GM13976 (cell line): ENCODE measurements at regions not wholly inside any gene's neighbourhood (a gene's known extent, or its start where the extent isn't known, plus 50 kb on each side); places are given as distances from the start of the nearest gene placed in this dataset.
A peak's percentile ranks its signal among the peaks of the same experiment; 100 is the strongest.

Experiments
- DNase-seq: peaks from one replicate; pipeline ENCODE4 v3.0.0; 2012; ENCODE audit warnings: low spot score
- CTCF ChIP-seq: IDR thresholded peaks from 2 replicates; pipeline ENCODE4 v1.5.1; 2012; ENCODE audit warnings: borderline replicate concordance, mild to moderate bottlenecking; ENCODE audit not compliant: insufficient read depth; ENCODE audit errors: extremely low read depth, missing control alignments, control extremely low read depth
- in situ Hi-C: fragments of 300-500 bp; cut with MboI; formaldehyde crosslinking; loops from one replicate; pipeline ENCODE4 v1.12.0; 2022; ENCODE audit warnings: low sequenced_read_pairs, mixed read lengths, inconsistent platforms; ENCODE audit not compliant: unreplicated experiment

GRCh38 chr9:93823245-93824072 is 131.7 kb downstream of the BARX1 start:
- DNase-seq, result no peak
- no peak for TF ChIP-seq CTCF
- in situ Hi-C loops, result no loop called here

DNA sequence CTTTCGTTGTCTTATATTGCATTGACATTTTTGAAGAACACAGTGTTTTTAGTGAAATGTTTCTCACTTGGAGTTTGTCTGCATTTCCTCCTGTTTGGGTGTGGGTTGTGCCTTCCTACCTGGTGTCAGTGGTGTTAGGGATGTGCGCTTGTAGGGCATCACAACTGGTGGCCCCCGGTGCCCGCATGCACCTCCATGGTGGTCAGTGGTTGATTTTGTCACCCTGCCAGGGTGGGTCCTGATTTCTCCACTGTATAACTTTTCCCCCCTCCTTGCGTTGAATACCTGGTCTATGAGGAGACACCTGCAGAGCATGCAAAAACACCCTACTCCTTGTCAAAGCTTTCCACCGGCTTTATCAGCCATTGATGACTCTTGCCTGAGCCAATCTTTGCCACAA is 132.9 kb downstream of the BARX1 start:
- in situ Hi-C loops, result no loop called here
- DNase-seq, result no peak
- no peak for TF ChIP-seq CTCF

- TF ChIP-seq CTCF, result no peak
Measured at GRCh38 chr9:93821307-93821703, 133.8 kb downstream of the BARX1 start.

DNA sequence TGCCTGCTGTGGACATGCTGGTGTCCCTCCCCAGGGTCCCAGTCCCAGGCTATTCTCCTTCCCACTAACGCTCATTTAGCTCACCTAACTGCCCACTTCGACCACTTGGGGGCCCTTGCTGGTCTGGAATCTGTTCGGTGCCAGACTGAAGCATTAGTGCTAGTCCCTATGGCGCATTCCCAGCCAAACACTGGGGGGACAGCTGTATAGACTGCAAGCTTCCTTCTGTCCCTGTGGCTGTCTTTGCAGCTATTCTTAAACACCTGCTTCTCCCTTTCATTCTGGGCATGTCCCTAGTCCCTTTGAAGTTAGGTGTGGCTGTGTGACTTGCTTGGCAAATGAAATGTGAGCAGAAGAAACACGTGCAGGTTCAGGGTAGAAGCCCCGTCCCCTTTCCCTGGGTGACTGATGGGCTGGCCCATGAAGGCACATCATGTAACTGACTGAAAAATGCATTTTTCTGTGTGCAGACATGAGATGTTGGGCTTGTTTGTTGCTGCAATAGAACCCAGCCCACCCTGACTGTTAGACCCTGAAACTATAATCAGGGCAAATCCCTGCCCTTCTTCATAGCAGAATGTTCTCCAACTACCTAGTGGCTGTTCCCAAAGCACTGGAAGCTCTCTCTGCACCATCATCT is 134.4 kb downstream of the BARX1 start:
- in situ Hi-C loops, result no loop called here
- peak; percentile 27 for DNase-seq
- no peak for TF ChIP-seq CTCF

More at GRCh38 chr9:93821307-93821703, 133.8 kb downstream of the BARX1 start:
- in situ Hi-C loops, result no loop called here
- DNase-seq, result no peak

- in situ Hi-C loops, result no loop called here
- TF ChIP-seq CTCF, result no peak
- no peak for DNase-seq
Measured at GRCh38 chr9:93819905-93820304, 135.2 kb downstream of the BARX1 start.

- in situ Hi-C loops, result no loop called here
- no peak for TF ChIP-seq CTCF
- peak; percentile 6 for DNase-seq
Measured at GRCh38 chr9:93818827-93819472, 136.2 kb downstream of the BARX1 start.
